GM12873 (cell line): ENCODE measurements at regions not wholly inside any gene's neighbourhood (a gene's known extent, or its start where the extent isn't known, plus 50 kb on each side); places are given as distances from the start of the nearest gene placed in this dataset.

ENCODE experiments used
- TF ChIP-seq, protein P1 (sequence below): IDR thresholded peaks from 2 replicates; pipeline ENCODE4 v1.5.1; 2012; ENCODE audit warnings: low read depth, mild to moderate bottlenecking, moderate library complexity, low read length, control low read depth; ENCODE audit not compliant: insufficient read depth; ENCODE audit errors: missing control alignments

DNA sequence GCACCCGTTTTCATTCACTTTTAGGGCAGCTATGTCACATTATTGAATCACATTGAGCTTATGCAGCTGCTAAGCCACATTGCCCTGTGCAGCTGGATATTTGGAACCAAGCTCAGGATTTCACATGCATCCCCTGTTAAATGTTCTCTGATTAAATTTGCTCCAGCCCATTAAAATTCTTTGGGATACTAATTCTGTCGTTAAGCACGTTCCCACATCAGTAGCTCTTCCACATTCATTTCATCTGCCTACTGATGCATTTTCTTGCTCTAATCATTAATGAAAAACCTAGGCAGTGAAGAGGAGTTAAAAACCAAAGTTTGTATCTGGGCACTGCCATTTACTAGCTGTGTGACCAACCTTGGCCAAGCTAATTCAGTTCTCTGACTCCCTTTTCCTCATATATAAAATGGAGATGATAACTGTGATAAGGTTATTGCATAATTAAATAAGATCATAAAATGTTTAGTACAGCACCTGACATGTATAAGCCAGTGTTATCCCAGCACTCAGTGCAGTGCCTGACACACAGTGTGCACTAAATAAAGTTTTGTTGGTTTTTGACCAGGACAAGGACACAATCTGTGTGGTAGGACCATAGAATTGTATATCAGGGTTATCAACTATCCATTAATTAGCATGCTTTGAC, 222.2 kb upstream of the ATP11B start:
- TF ChIP-seq, protein P1, sequence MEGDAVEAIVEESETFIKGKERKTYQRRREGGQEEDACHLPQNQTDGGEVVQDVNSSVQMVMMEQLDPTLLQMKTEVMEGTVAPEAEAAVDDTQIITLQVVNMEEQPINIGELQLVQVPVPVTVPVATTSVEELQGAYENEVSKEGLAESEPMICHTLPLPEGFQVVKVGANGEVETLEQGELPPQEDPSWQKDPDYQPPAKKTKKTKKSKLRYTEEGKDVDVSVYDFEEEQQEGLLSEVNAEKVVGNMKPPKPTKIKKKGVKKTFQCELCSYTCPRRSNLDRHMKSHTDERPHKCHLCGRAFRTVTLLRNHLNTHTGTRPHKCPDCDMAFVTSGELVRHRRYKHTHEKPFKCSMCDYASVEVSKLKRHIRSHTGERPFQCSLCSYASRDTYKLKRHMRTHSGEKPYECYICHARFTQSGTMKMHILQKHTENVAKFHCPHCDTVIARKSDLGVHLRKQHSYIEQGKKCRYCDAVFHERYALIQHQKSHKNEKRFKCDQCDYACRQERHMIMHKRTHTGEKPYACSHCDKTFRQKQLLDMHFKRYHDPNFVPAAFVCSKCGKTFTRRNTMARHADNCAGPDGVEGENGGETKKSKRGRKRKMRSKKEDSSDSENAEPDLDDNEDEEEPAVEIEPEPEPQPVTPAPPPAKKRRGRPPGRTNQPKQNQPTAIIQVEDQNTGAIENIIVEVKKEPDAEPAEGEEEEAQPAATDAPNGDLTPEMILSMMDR, result no peak

DNA sequence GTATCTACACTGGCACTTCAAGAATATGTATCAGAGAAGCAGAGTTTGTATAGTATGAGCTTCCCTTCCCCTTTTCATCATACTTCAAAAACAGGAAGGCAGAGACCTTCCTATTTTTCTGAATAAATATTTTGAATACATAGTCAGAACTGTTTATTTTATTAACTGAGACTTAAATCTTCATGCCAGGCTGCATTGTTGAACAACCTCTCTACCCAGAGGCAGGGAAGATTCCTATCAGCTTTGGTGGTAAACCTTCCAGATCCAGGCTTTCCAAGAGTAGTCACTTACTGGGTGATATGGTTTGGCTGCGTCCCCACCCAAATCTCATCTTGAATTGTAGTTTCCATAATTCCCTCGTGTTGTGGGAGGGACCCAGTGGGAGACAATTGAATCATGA, 217.4 kb upstream of the ATP11B start:
- TF ChIP-seq, protein P1, result no peak

DNA sequence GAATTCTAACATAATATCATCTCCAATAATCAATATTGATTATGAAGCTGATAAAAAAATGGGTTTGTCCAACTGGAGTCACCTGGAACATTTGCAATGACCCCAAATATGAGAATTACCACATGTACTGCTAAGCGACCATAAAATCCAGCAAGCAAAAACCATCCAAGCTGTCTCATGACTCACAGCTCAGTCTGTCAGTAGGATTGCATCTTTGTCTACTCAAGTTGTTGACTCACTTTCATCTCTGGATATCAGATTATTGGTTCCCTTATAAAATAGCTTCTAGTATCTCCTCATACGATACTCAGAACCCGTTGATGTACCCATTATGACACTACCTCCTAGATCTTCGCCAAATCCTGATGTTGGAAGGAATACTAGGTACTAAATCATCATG, 209.8 kb upstream of the ATP11B start:
- TF ChIP-seq, protein P1, result no peak

DNA sequence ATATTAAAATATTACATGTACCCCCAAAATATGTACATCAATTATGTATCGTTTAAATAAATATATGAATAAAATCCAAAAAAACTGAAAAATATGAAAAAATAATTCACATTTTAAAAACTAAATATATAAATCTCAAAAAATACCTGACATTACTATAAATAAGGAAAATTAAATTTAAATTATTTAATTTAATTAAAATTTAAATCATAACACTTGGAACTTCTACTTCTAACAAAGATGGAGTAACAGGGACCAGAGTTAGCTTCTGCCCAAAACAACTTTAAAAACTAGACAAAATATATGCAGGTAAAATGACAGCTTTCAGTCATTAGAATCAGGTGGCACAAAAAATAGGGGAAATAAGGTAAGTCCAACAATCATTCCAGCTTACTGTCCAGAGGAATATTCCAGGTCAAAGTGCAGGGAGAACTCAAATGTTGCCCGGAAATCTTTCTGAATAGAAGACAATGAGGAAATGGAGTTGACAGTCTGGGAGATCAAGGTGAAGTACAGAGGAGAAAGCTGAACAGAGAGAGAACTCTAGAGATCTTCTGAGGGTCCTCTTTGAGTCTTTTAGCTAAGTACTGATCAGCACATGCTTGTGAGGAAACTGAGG, 207.7 kb upstream of the ATP11B start:
- TF ChIP-seq, protein P1, result no peak

DNA sequence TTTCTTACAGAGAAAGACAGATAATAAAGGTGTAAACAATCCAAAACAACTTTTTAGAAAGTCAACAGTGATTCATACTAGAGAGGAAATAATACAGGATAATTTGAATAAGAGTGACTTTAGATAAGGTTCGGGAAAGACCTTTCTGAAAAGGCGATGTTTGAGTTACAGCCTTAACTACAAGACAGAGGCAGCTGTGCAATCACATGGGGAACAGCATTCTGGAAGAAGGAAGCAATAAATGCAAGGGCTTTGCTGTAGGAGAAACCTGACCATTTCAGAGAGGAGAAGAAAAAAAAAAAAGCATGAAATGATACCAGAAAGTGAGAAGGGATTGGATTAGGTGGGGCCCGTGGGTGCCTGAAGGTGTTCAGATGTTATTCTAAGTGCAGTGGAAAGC, 200.6 kb upstream of the ATP11B start:
- TF ChIP-seq, protein P1, result no peak

DNA sequence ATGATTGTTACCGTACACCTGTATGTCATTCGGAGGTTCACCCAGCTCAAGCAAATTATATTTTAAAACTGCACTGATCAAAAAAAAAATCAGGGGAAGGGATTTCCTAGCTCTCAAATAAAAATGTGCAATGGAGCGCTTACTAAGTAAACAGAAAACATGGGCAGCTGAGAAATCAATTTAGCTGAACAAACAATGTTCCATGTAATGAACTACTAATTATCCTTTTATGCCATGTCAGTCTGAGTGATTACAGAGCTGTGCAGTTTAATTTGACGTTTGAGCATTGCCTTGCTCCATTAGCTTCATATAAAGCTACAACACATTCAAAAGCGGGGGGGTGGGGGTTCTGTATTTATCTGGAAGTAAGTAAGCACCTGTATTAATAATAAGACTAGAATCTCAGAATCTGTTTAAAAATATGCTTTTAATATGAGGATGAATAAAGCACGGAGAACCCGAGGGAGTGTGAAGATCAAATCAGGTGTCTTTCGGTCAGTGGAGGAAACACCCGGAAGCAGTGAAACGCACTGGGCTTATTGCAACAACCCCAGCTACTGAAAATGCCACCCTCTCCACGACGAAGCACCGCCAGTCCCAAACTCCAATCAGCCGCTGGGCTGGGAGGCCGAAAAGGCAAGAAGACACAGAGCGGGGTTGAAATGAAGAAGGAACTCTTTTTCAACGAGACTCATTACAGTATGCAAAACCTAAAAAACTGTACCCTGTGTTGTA, 196.5 kb upstream of the ATP11B start:
- TF ChIP-seq, protein P1, result no peak

DNA sequence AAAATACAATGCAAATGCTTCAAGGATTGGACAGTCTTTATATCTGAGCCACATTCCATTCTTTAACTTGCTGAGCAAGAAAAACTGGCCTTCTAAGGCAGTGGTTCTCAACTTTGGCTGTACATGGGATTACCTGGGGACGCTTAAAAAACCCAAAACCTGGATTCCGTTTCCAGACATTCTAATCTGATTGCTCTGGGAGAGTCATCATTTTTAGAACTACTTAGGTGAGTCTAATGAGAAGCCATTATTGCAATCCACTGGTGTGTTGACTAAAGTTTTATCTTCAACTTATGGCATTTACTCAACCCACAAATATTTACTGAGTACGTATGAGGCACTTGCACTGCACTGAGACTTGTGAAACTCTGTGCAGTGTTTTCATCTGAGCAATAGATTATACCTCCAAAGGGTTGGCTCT, 195.7 kb upstream of the ATP11B start:
- TF ChIP-seq, protein P1, result no peak
